GM18873 (cell line): ENCODE measurements at regions not wholly inside any gene's neighbourhood (a gene's known extent, or its start where the extent isn't known, plus 50 kb on each side); places are given as distances from the start of the nearest gene placed in this dataset.

Experiments used
- ATAC-seq: cut with Tn5 transposase; IDR thresholded peaks from one replicate; pipeline ENCODE4 v1.9.1; 2021; ENCODE audit warnings: mild to moderate bottlenecking, moderate library complexity, moderate number of reproducible peaks; ENCODE audit not compliant: unreplicated experiment, low FRiP score

- ATAC-seq: no peak
Measured at GRCh38 chr5:89273289-89273688, 390.3 kb upstream of the MEF2C start.

GRCh38 chr5:89270901-89271300 is 387.9 kb upstream of the MEF2C start:
- peak; percentile 8 for ATAC-seq

DNA sequence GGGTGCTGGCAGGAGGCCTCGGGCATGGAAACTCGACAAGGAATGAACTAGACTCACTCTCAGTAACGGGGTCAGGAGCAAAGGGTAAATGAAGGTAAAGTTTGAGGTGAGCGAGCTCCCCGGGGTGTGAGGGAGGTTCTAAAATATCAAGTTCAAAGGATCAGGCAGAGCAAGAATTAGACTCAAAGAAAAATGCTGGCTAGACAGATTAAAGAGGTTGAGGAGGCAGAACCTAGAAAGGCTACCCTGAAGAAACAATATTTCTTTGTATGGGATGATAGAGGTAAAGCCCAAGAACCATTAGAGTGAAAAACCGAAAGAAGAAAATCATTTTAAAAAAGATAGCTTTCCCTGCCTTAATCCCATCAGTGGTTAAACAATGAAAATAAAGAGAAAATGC is 386.7 kb upstream of the MEF2C start:
- ATAC-seq: no peak

DNA sequence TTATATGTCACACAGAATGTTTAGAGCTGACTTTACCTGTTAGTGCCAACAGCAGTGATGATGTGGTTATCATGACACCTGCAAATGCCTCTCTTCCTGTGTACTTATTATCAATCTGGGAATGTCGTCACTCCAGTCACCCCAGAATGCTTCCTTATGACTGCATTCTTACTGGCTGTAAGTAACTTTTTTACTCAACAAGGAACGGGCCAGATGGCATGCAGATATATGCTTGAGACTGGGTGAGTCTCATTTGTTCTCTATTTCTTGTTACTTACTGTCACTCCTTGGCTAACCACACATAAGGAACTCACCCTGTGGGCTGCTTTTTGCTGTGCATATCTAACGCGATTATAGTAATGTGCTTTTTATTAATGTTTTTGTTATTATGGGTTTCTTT is 385.5 kb upstream of the MEF2C start:
- ATAC-seq: no peak

GRCh38 chr5:89267788-89268187 is 384.8 kb upstream of the MEF2C start:
- ATAC-seq: no peak

GRCh38 chr5:89265511-89266179 is 382.7 kb upstream of the MEF2C start:
- ATAC-seq: no peak

GRCh38 chr5:89263846-89264245 is 380.9 kb upstream of the MEF2C start:
- ATAC-seq: no peak

- no peak for ATAC-seq
Measured at GRCh38 chr5:89262030-89262429, 379.0 kb upstream of the MEF2C start.

GRCh38 chr5:89260254-89260653 is 377.3 kb upstream of the MEF2C start:
- ATAC-seq: no peak

- no peak for ATAC-seq
Measured at GRCh38 chr5:89255845-89256463, 373.0 kb upstream of the MEF2C start.

- no peak for ATAC-seq
Measured at GRCh38 chr5:89253666-89254352, 370.8 kb upstream of the MEF2C start.

- ATAC-seq: no peak
Measured at GRCh38 chr5:89246864-89247263, 363.9 kb upstream of the MEF2C start.

GRCh38 chr5:89246252-89246651 is 363.3 kb upstream of the MEF2C start:
- ATAC-seq: no peak

GRCh38 chr5:89243611-89244010 is 360.6 kb upstream of the MEF2C start:
- ATAC-seq: no peak

DNA sequence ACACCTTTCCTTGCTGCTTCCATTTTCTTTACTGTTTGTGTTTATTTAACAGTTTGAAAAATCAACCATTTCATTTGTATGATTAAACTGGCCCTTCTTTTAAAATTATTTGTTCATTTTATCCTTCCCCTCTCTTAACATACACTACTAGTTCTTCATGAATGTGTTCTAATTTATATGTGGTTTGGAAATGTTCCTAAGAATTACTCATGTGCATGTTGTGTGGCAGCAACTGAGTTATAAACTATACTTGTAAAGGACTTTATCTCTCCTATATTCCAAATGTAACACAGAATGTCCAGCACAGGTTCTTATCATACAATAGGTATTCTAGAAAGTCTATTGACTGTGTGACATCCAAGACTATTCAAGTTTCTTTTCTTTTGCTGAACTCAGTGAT is 358.2 kb upstream of the MEF2C start:
- ATAC-seq: no peak

- ATAC-seq: no peak
Measured at GRCh38 chr5:89236900-89237299, 353.9 kb upstream of the MEF2C start.

GRCh38 chr5:89233462-89233861 is 350.5 kb upstream of the MEF2C start:
- no peak for ATAC-seq

DNA sequence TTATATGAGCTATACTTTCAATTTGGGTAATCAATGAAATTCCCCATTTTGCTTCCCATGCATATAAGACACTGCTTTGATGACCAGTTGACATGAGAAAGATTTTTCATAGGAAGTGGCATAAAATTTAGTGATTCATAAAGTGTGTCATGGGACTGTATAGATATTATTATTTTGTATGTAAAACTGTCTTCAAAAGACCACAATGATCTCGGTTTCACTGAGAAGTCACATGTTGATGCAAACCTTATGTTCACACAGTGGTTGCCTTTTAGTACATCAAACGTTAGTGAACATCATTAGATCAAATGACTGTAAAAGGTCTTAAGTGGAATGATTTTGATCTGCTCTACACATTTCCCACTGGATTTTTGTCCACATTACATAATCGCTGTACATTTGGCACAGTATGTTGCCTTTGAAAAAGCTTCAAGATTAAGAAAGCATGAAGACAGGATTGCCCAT is 349.2 kb upstream of the MEF2C start:
- ATAC-seq: peak; percentile 97

- no peak for ATAC-seq
Measured at GRCh38 chr5:89230178-89230577, 347.2 kb upstream of the MEF2C start.

DNA sequence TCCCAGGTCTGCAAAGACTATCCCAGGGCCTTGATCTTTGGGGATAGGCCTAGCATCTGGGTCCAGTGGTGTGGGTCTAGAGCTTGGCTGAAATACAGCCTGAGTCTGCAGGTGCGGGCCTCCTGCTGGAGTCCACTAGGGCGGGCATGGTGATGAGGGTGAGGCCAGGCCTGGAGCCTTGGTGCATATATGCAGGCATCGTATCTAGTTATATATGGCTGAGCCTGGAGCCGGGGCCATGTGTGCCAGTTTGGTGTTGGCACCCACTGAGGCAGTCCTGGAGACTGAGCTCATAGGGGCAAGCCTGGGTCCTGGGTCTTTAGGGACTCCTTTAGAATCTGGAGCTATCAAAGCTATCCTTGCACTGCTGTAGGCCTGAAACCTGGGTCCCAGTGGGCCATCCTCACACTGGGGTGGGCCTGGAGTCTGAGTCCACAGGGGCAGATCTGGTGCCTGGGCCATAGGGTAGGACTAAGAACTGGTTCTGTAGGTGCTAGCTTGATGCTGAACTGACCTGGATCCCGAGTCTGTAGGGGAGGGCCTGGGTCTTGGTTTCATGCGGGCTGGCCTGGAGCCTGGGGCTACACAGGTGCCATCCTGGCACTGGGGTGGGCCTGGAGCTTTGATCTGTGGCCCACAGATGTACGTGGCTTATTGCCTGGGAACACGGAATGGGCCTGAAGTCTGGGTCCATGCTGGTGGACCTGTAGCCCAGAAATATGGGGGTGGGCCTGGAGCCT is 346.5 kb upstream of the MEF2C start:
- no peak for ATAC-seq

- ATAC-seq: no peak
Measured at GRCh38 chr5:89228355-89228754, 345.4 kb upstream of the MEF2C start.
